Neuronal stem cell (in vitro differentiated cells): ENCODE measurements at regions not wholly inside any gene's neighbourhood (a gene's known extent, or its start where the extent isn't known, plus 50 kb on each side); places are given as distances from the start of the nearest gene placed in this dataset.

Experiments
- DNase-seq: peaks from one replicate; pipeline ENCODE4 v3.0.0-alpha.2; 2013; ENCODE audit warnings: low spot score
- H2AFZ ChIP-seq: one replicate; pipeline ENCODE4 v1.6.1; 2013; ENCODE audit warnings: mild to moderate bottlenecking, low read length, inconsistent platforms
- H2AK5ac ChIP-seq: 2 replicates; pipeline ENCODE4 v1.6.1; 2013; ENCODE audit warnings: low read depth, mild to moderate bottlenecking, inconsistent platforms, low read length, moderate library complexity, mixed read lengths
- H2BK120ac ChIP-seq: 2 replicates; pipeline ENCODE4 v1.6.1; 2013; ENCODE audit warnings: low read depth, mild to moderate bottlenecking, inconsistent platforms, low read length, moderate library complexity, mixed read lengths
- H2BK12ac ChIP-seq: one replicate; pipeline ENCODE4 v1.6.1; 2013; ENCODE audit warnings: low read length, inconsistent platforms
- H2BK15ac ChIP-seq: 2 replicates; pipeline ENCODE4 v1.6.1; 2013; ENCODE audit warnings: mild to moderate bottlenecking, low read length, inconsistent platforms, mixed read lengths
- H2BK5ac ChIP-seq: one replicate; pipeline ENCODE4 v1.6.1; 2013; ENCODE audit warnings: inconsistent platforms, mild to moderate bottlenecking, low read length, moderate library complexity
- H3K14ac ChIP-seq: one replicate; pipeline ENCODE4 v1.6.1; 2013; ENCODE audit warnings: low read length, inconsistent platforms
- H3K18ac ChIP-seq: 2 replicates; pipeline ENCODE4 v1.6.1; 2013; ENCODE audit warnings: low read length, inconsistent platforms
- H3K23ac ChIP-seq: 2 replicates; pipeline ENCODE4 v1.6.1; 2013; ENCODE audit warnings: low read depth, mild to moderate bottlenecking, mixed read lengths, low read length, inconsistent platforms; ENCODE audit not compliant: poor library complexity
- H3K27ac ChIP-seq: replicated peaks from 3 replicates; pipeline ENCODE4 v1.5.1; 2013; ENCODE audit warnings: low read length, inconsistent platforms
- H3K27me3 ChIP-seq, 3 experiments: 2 replicates each; pipeline ENCODE4 v1.6.1; 2013; ENCODE audit warnings: low read length in 3 of 3, mild to moderate bottlenecking in 2 of 3, inconsistent platforms in 1 of 3, low read depth in 1 of 3, mixed read lengths in 1 of 3, moderate library complexity in 1 of 3; ENCODE audit not compliant: control insufficient read depth in 3 of 3, insufficient read depth in 3 of 3
- H3K36me3 ChIP-seq, 2 donors: replicated peaks in 1 of 2; 2 replicates each; pipeline ENCODE4 v1.6.1; 2013; ENCODE audit warnings: low read length in 2 of 2; ENCODE audit not compliant: control insufficient read depth in 2 of 2, insufficient read depth in 2 of 2
- H3K4ac ChIP-seq: 2 replicates; pipeline ENCODE4 v1.6.1; 2013; ENCODE audit warnings: inconsistent platforms, mild to moderate bottlenecking, low read length, moderate library complexity
- H3K4me1 ChIP-seq, 2 donors: 1 replicate in 1 of 2; 2 replicates in 1 of 2; pipeline ENCODE4 v1.6.1; 2013; ENCODE audit warnings: low read length in 2 of 2, low read depth in 1 of 2; ENCODE audit not compliant: control insufficient read depth in 2 of 2, insufficient read depth in 1 of 2
- H3K4me2 ChIP-seq: one replicate; pipeline ENCODE4 v1.6.1; 2013; ENCODE audit warnings: mild to moderate bottlenecking, low read length, inconsistent platforms; ENCODE audit not compliant: insufficient read depth, poor library complexity, severe bottlenecking
- H3K4me3 ChIP-seq, 2 donors: 2 replicates each; pipeline ENCODE4 v1.5.1; 2013; ENCODE audit warnings: low read length in 2 of 2, mild to moderate bottlenecking in 2 of 2, inconsistent platforms in 1 of 2, moderate library complexity in 1 of 2
- H3K79me1 ChIP-seq: one replicate; pipeline ENCODE4 v1.6.1; 2013; ENCODE audit warnings: low read depth, mild to moderate bottlenecking, inconsistent platforms, low read length, moderate library complexity
- H3K9ac ChIP-seq: one replicate; pipeline ENCODE4 v1.6.1; 2013; ENCODE audit warnings: mild to moderate bottlenecking, low read depth, low read length, inconsistent platforms; ENCODE audit not compliant: poor library complexity
- H3K9me3 ChIP-seq, 2 donors: replicated peaks in 1 of 2; 2 replicates each; pipeline versions ENCODE3 to v1.6.1; 2013; ENCODE audit warnings: low read length in 2 of 2, mild to moderate bottlenecking in 2 of 2, inconsistent platforms in 1 of 2, low read depth in 1 of 2, mixed read lengths in 1 of 2, moderate library complexity in 1 of 2; ENCODE audit not compliant: control insufficient read depth in 2 of 2, insufficient read depth in 1 of 2
- H4K8ac ChIP-seq: one replicate; pipeline ENCODE4 v1.6.1; 2013; ENCODE audit warnings: low read depth, mild to moderate bottlenecking, inconsistent platforms, low read length, moderate library complexity
- H4K91ac ChIP-seq: one replicate; pipeline ENCODE4 v1.6.1; 2013; ENCODE audit warnings: low read length, low read depth, mild to moderate bottlenecking, inconsistent platforms; ENCODE audit not compliant: poor library complexity
- WGBS, 2 donors: extraction: QIAGEN DNeasy Blood & Tissue Kit; methylation state at CpG; one replicate each; pipeline ENCODE4 v1.1.7; 2013; ENCODE audit warnings: missing lambda C conversion rate in 2 of 2, mixed read lengths in 1 of 2; ENCODE audit not compliant: insufficient read length in 2 of 2, insufficient replicate concordance in 1 of 2; ENCODE audit errors: extremely low coverage in 2 of 2; 5-methylcytosine and 5-hydroxymethylcytosine counted together

GRCh38 chr21:27043377-27043776 lies 76.5 kb upstream of the ADAMTS5 start:
- Histone ChIP-seq H3K4ac (no peak overlapping the region), H3K23ac (no peak overlapping the region), H3K4me2 (no peak overlapping the region), H3K9ac (no peak overlapping the region), H3K4me1 (peaks cover 0 to 1% of the 10 kb centered on the region in 2 donors), H3K27ac (no peak overlapping the region), H3K4me3 (no peak overlapping the region), H2BK5ac (no peak overlapping the region), H4K91ac (no peak overlapping the region), H3K18ac (no peak overlapping the region), H2BK120ac (no peak overlapping the region), H2AFZ (no peak overlapping the region), H3K36me3 (no peaks in the 10 kb centered on the region), H2AK5ac (no peak overlapping the region), H2BK15ac (no peak overlapping the region), H2BK12ac (no peak overlapping the region), H3K14ac (no peak overlapping the region), H3K9me3 (no peaks in the 10 kb centered on the region), H3K79me1 (no peaks in the 10 kb centered on the region), H4K8ac (no peak overlapping the region), H3K27me3 (no peaks in the 10 kb centered on the region)
- no peak for DNase-seq
- WGBS, 2 donors, result no CpG with 5 or more reads among the region's 1 CpG

GRCh38 chr21:27040738-27041469 lies 74.0 kb upstream of the ADAMTS5 start:
- Histone ChIP-seq H2BK15ac (no peak overlapping the region), H3K18ac (no peak overlapping the region), H3K4me1 (peaks cover 0 to 1% of the 10 kb centered on the region in 2 donors), H3K4me3 (no peak overlapping the region), H2BK120ac (no peak overlapping the region), H2AK5ac (no peak overlapping the region), H2AFZ (no peak overlapping the region), H4K91ac (no peak overlapping the region), H2BK5ac (no peak overlapping the region), H3K4me2 (no peak overlapping the region), H3K36me3 (no peaks in the 10 kb centered on the region), H2BK12ac (no peak overlapping the region), H3K4ac (no peak overlapping the region), H3K27ac (no peak overlapping the region), H4K8ac (no peak overlapping the region), H3K9me3 (no peaks in the 10 kb centered on the region), H3K23ac (no peak overlapping the region), H3K79me1 (no peaks in the 10 kb centered on the region), H3K27me3 (no peaks in the 10 kb centered on the region), H3K14ac (no peak overlapping the region), H3K9ac (no peak overlapping the region)
- WGBS, 2 donors, result no CpG with 5 or more reads among the region's 2 CpGs
- DNase-seq, result no peak

GRCh38 chr21:27036736-27037301 lies 69.9 kb upstream of the ADAMTS5 start:
- H3K79me1 ChIP-seq, result no peaks in the 10 kb centered on the region
- no peak overlapping the region for H2AK5ac ChIP-seq

GRCh38 chr21:27035791-27036190 lies 68.9 kb upstream of the ADAMTS5 start:
- no peak overlapping the region for H2BK120ac ChIP-seq
- no peak overlapping the region for H3K9ac ChIP-seq
- no peak overlapping the region for H3K4me2 ChIP-seq
- H2AK5ac ChIP-seq, result no peak overlapping the region
- H2BK5ac ChIP-seq, result no peak overlapping the region
- no peak overlapping the region for H2BK15ac ChIP-seq
- no peak overlapping the region for H3K18ac ChIP-seq
- H3K4ac ChIP-seq, result no peak overlapping the region
- no peak overlapping the region for H3K14ac ChIP-seq
- H3K4me3 ChIP-seq, result no peak overlapping the region
- H3K79me1 ChIP-seq, result no peaks in the 10 kb centered on the region
- H3K9me3 ChIP-seq, result no peaks in the 10 kb centered on the region
- H2BK12ac ChIP-seq, result no peak overlapping the region
- H3K27me3 ChIP-seq, result no peaks in the 10 kb centered on the region
- peaks cover 0 to under 1% of the 10 kb centered on the region in 2 donors for H3K4me1 ChIP-seq
- no peak overlapping the region for H2AFZ ChIP-seq
- H3K27ac ChIP-seq, result no peak overlapping the region
- no peak overlapping the region for H4K8ac ChIP-seq
- H4K91ac ChIP-seq, result no peak overlapping the region
- no peak for DNase-seq
- WGBS, 2 donors, result no CpG with 5 or more reads among the region's 4 CpGs
- no peaks in the 10 kb centered on the region for H3K36me3 ChIP-seq
- H3K23ac ChIP-seq, result no peak overlapping the region

More at GRCh38 chr21:27036736-27037301, 69.9 kb upstream of the ADAMTS5 start:
- Histone ChIP-seq H3K9ac (no peak overlapping the region), H3K27ac (no peak overlapping the region), H4K8ac (no peak overlapping the region), H2AFZ (no peak overlapping the region), H3K4me3 (no peak overlapping the region), H3K4me1 (peaks cover 0 to 1% of the 10 kb centered on the region in 2 donors), H2BK120ac (no peak overlapping the region), H2BK15ac (no peak overlapping the region), H3K14ac (no peak overlapping the region), H3K18ac (no peak overlapping the region), H3K23ac (no peak overlapping the region), H3K27me3 (no peaks in the 10 kb centered on the region), H2BK5ac (no peak overlapping the region), H4K91ac (no peak overlapping the region), H3K4ac (no peak overlapping the region), H2BK12ac (no peak overlapping the region), H3K36me3 (no peaks in the 10 kb centered on the region), H3K9me3 (no peaks in the 10 kb centered on the region), H3K4me2 (no peak overlapping the region)
- no peak for DNase-seq
- WGBS, 2 donors, result no CpG with 5 or more reads among the region's 3 CpGs
